Erythroblast (primary cell): ENCODE measurements at regions not wholly inside any gene's neighbourhood (a gene's known extent, or its start where the extent isn't known, plus 50 kb on each side); places are given as distances from the start of the nearest gene placed in this dataset.

Source experiments
- GATA1 ChIP-seq: IDR thresholded peaks from 2 replicates; pipeline ENCODE4 v1.6.1; 2011; ENCODE audit warnings: low read depth, mild to moderate bottlenecking, control low read depth, low read length, moderate library complexity
- POLR2A ChIP-seq: IDR thresholded peaks from 2 replicates; pipeline ENCODE4 v1.6.1; 2011; ENCODE audit warnings: mild to moderate bottlenecking, low read length

DNA sequence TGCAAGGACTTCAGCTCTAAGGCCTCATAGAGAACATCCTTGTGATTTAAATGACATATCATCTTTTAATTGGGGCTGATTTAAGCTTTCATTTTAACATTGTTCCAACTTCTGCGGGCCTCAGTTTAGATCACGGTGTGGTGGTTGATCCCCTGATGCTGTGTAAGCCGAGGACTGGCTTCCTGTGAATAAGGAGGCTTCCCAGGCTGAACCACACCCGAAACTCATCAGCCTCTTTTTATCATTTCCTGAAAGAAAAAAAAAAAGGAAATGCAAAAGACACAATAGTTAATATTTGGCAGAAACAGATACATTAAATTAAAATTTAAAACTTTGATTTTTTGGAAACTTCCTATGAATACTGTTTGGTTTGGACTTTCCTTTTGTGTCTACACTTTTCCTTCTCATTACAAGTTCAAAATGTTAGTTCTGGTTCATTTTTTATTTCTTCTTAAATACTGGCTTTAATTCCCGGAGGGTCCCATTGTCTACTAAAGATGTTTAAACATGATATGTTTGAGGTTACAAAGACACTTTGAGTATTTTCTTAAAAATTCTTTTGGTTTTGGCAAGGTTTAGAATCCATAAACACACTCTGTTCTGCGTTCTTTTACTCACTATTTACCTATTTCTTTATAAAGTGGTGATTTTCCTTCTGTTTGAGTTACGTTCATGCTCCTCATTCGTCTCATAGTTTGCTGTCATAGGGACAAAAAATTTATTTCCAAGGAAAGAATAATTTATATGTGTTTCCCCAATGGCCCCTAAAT, 230.0 kb upstream of the SULF2 start:
- TF ChIP-seq POLR2A: no peak
- TF ChIP-seq GATA1: no peak
